ENCODE measurements at regions not wholly inside any gene's neighbourhood (a gene's known extent, or its start where the extent isn't known, plus 50 kb on each side); places are given as distances from the start of the nearest gene placed in this dataset.

DNA sequence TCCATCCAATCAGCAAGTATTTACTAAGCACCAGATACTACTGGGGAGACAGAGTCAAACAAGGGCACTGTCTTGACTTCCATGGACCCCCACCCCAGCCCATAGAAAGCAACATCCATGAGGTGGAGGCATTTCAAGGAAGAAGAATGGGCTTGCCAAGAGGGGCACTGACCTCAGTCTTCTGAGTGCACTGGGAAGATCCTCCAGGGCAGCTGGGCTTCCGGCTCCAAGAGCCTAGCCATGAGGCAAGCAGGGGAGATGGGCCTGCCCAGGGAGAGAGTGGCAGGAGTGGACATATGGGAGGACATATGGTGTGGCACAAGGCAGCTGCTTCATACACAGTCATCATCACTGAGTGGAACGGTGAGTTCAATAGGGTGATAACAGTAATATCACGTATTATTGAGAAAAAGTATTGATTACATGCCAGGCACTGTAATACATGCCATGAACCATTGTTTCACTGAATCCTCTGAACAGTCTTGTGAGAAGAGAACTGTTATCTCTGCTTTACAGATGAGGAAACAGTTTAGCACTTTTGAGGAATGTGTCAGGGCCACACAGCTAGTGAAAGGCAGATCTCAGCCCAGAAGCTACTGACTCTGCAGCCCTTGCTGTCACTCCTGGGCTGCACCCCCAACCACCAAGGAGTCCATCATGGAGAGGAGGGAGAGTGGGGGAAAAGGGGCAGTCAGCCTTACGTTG, 331.7 kb upstream of the ZMIZ1 start:
- no peak for DNase-seq

GRCh38 chr10:78737883-78738856, 330.6 kb upstream of the ZMIZ1 start:
- DNase-seq: no peak

GRCh38 chr10:78738861-78739260, 329.9 kb upstream of the ZMIZ1 start:
- no peak for DNase-seq

DNA sequence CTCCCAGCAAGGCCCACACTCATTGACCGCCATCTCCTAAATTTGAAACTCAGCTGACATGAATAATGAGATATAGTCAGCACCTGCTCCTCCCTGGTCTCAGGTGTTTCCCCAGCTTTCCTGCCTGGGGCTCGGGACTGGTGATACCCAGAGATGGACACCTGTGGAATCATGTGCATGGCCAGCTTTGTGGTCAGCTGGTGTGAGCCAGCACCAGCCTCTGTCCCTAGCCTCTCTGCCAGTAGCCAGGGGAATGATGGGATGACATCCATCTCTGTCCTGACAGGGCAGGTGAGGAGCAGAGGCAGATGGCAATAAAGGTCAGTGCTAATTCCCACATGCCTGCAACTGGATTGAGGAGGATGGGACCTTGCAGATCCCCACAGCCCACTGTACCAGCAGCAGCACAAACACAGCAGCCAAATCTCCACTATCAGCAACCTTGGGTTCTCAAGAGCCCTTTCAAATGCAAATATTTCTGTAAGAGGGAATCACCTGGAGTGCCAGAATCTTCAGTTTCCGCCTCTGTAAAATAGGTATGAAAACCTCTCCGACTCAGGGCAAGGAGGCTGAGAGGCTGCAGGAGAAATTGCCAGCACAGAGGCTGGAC, 329.2 kb upstream of the ZMIZ1 start:
- DNase-seq: no peak

DNA sequence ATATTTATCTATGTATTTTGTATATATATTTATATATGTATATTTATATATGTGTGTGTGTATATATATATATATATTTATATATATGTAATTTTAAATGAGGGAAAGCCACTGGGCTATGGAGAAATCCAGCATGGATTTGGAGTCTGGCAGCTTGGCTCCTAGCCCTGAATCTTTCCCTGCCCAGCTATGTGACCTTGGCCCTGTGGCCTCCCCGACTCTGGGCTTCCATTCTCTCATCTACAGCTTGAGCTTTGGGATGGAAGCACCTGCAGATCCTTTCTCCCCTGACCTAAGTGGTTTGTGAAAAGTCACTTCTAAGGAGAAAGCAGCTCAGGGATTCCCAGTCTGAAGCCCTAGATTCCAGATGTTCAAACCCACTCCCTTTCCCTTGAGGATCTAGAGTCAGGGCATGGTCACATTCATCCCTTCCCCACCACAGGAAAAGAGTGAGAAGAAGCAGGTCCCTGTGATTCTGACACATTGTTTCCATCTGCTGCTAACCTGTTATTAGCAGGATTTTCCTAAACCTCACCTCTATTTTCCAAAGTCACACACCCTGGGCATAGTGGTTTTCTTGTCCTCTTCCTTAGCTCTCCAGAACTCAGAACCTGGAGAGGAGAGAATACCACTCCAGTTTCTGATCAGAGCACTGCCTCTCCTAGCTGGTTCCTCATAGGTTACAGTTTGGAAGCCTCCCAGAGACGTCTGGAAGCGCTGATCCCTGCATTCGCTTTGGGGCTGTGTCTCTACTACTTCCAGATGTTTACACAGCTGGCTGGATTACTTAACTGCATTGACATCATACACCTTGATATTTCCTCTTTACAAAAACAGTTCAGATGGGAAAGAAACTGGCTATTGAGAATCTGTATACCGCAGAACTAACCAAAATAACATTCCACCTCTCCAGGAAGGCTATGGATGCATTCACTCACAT, 327.5 kb upstream of the ZMIZ1 start:
- DNase-seq: no peak

GRCh38 chr10:78742406-78742729, 326.4 kb upstream of the ZMIZ1 start:
- no peak for DNase-seq

- no peak for DNase-seq
Observed at GRCh38 chr10:78742730-78743615, 325.8 kb upstream of the ZMIZ1 start.

- no peak for DNase-seq
Observed at GRCh38 chr10:78744056-78744455, 324.7 kb upstream of the ZMIZ1 start.

DNA sequence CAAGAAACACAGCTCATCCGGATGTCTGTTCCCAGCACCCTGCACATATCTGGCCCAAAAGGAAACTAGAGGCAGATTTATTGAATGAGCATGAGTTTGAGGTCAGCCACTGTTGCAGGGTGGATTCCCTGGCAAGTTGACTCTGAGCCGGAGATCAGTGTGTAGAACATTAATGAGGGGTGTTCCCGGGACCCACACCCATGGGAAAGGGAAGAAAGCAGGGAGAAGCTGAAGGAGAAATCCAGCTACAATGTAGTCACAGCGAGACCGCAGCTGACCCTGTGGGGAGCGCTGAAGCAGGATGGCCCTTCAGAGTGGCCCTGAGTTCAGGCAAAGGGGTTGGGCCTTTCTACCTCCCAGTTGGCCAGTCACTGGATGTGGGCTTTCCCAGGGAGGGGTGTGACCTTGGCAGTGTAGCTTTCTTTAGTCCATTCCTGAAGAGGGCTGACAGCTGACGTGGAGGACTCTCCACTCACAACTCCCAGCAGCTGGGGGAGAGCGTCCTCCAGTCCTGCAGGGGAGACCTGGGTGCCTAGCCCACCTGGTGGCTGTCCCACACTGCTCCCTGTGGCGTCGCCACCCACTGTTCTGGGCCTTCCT, 324.2 kb upstream of the ZMIZ1 start:
- DNase-seq: no peak

DNA sequence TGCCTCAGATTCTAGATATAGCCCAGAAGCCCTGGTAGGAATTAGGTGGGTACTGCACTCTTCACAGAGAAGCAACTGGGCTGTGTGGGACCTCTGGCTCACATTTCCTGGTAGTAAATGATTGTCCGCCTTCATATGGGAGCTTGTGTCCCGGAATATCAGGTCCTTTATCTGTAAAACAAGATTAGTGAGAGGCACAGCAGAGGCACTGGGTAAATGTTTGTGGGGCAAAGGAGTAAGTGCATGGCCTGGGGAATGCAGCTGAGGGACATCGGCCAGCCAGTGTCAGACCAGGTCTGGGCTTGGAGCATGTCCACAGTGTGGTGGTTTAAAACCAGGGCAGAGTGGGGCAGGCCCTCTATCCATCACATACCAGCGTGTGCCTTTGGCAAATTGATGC, 323.3 kb upstream of the ZMIZ1 start:
- no peak for DNase-seq

GRCh38 chr10:78746155-78746763, 322.5 kb upstream of the ZMIZ1 start:
- no peak for DNase-seq

DNA sequence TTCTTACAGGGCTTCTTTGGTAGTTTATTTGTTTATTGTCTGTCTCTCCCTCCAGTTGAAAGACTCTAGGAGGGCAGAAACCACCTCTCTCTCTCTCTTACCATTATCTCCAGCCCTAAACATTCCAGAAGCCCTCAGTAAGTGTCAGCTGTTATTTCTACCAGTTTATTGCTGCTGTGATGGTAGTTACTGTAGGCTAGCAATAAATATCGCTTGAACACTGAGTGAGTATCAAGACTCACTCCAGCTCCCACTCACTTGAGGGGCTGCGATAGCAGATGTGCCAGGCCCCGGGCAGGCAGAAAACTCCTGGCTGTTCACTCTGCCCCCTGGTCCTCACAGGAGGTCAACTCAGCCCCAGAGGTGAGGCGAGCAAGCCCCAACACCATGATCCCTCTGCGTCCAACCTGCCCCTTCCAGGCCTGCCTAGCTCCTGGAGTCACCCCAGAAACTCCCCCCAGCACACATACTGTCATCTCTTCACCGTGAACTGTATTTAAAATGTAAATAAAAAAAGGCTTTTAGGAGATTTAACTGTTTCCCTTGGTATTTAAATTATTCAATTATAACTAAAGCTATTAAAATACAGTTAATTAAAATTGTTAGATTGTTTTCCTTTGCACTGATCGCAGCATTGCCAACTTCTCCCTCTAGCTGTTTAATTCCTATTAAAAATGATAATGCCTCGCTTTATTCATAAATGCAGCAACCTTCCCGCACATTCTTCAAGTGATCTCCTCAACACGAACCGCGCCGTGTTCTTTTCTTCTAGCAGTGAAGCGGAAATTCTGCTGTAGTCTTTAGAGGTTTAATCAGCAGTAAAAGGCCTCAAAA, 321.1 kb upstream of the ZMIZ1 start:
- DNase-seq: no peak

DNA sequence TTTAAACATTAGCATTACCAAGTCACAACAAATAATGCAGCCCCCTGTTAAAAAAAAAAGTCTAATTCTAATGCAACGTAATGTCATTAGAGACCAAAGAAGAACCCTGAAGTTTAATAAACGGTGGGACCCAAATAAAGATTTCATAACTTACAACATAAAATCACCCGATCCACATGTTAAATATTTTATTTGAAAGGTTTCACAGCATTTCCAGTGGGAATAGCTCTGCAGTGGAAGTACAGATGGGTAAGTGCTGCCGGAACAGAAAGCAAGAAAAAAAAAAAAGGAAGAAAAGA, 320.6 kb upstream of the ZMIZ1 start:
- no peak for DNase-seq

GRCh38 chr10:78749200-78749599, 319.6 kb upstream of the ZMIZ1 start:
- no peak for DNase-seq

DNA sequence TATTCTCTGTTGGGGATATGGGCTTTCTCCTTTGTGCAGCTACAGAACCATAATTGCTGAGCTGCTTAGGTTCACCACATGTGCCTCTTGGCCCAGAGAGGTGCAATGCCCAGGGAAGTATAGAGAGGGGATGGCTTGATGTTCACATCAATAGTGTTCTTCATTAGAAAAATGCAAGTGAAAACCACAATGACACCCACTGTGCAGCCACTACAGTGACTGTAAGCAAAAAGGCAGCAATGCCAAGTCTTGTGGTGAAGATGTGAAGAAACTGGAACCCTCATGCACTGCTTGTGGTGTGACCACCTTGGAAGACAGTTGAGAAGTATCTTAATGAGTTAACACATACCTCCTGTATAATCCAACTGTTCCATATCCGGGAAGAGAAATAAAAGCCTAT, 318.9 kb upstream of the ZMIZ1 start:
- no peak for DNase-seq

DNA sequence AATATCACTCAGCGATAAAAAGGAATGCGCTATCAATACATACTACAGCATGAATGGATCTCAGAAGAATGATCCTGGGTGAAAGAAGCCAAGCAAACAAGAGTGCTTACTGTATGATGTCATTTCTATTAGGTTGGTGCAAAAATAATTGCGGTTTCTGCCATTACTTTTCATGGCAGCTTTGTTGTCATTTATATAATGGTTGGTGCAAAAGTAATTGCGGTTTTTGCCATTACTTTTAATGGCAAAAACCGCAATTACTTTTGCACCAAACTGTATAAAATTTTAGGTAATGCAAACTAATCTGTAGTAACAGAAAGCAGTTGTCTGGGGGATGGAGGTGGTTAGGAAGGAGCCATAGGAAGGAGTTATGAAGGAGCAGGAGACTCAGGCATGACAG, 318.3 kb upstream of the ZMIZ1 start:
- no peak for DNase-seq

GRCh38 chr10:78751716-78752115, 317.1 kb upstream of the ZMIZ1 start:
- no peak for DNase-seq

DNA sequence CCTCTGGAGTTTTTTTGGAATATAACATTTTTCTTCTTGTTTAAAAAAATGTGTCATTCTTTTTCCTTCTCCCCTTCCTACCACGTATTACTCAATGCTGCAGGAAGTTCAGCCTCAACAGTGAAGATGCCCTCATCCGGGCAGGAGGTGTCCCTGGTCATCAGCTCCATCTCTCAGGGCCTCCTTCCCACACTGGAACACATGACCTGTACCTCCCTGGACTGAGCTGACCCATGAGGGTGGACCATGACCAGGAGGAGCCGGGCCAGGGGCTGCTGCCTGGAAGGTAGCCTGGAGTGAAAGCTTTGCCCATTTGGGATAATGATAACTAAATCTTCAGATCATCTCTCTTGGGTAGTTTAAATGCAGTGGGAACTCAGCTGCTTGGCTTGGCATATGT, 316.5 kb upstream of the ZMIZ1 start:
- no peak for DNase-seq

DNA sequence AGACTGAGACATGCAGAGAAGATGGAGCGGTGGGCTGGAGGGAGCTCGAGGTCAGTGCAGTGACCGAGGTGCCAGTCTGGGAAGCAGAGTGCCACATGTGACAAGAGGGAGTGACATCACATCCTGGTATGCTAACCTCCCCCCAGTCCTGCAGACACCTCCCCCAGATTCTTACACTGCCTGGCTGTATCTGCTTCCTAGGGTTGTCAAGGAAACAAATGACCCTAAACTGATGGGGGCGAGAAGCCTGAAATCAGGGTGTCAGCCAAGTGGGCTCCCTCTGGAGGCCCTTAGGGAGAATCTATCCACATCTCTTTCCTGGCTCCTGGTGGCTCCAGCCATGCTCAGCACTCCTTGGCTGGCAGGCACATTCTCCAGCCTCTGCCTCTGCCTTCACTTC, 316.1 kb upstream of the ZMIZ1 start:
- DNase-seq: no peak

Data from stimulated activated CD4-positive, alpha-beta T cell treated with anti-CD3 and anti-CD28 coated beads, Interleukin-4, amount 100 ng/mL, for 24 hours (primary cell).